Dendritic cell treated with granulocyte-macrophage colony-stimulating factor and Interleukin-4, amounts not matched to agents 40 ng/mL and 50 ng/mL, for 4 days (primary cell): ENCODE measurements at regions not wholly inside any gene's neighbourhood (a gene's known extent, or its start where the extent isn't known, plus 50 kb on each side); places are given as distances from the start of the nearest gene placed in this dataset.

ENCODE experiments used
- H3K27ac Mint-ChIP-seq: one replicate; pipeline ENCODE4 v1.8.0; 2022; ENCODE audit warnings: mild to moderate bottlenecking, mixed read lengths
- H3K27me3 Mint-ChIP-seq: one replicate; pipeline ENCODE4 v1.8.0; 2022; ENCODE audit warnings: mild to moderate bottlenecking, mixed read lengths
- H3K36me3 Mint-ChIP-seq: one replicate; pipeline ENCODE4 v1.8.0; 2022; ENCODE audit warnings: low read depth, mixed read lengths
- H3K4me1 Mint-ChIP-seq: one replicate; pipeline ENCODE4 v1.8.0; 2022; ENCODE audit warnings: low read depth, mixed read lengths
- H3K4me3 Mint-ChIP-seq: one replicate; pipeline ENCODE4 v1.8.0; 2022; ENCODE audit warnings: mild to moderate bottlenecking, moderate library complexity, mixed read lengths
- H3K9me3 Mint-ChIP-seq: one replicate; pipeline ENCODE4 v1.8.0; 2022; ENCODE audit warnings: mixed read lengths
- intact Hi-C: fragments of 100-400 bp; cut with micrococcal nuclease; formaldehyde crosslinking; loops from one replicate; pipeline ENCODE4 v1.15.0; 2022

GRCh38 chr2:194621945-194622344, 1035.1 kb upstream of the SLC39A10 start:
- Mint-ChIP-seq H3K36me3 (no peaks in the 10 kb centered on the region), H3K9me3 (no peaks in the 10 kb centered on the region), H3K4me1 (no peaks in the 10 kb centered on the region), H3K27me3 (no peaks in the 10 kb centered on the region), H3K27ac (no peak overlapping the region), H3K4me3 (no peak overlapping the region)
- intact Hi-C loops = no loop called here

DNA sequence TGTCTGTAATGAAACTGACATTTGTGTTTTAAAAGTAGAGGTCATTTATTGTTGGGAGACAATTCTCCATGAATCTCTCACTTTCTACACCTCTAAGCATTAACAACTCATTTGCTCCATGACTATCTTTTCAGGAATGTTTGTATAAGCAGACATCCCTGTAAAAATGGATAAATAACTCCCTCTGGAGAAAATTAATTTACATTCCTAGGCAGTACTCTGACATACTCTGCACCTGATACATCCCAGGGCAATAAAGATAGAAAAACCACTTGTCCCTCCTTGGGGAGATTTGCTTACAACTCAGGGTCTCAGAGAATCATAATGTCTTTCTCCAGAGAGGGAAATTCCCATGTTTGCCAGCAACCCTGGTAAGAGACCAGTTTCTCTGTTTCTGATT, 1037.7 kb upstream of the SLC39A10 start:
- H3K9me3 Mint-ChIP-seq = no peaks in the 10 kb centered on the region
- no peaks in the 10 kb centered on the region for H3K36me3 Mint-ChIP-seq
- H3K27me3 Mint-ChIP-seq = no peaks in the 10 kb centered on the region

GRCh38 chr2:194618432-194618831, 1038.6 kb upstream of the SLC39A10 start:
- Mint-ChIP-seq H3K36me3 (no peaks in the 10 kb centered on the region), H3K27ac (no peak overlapping the region), H3K4me3 (no peak overlapping the region), H3K4me1 (no peaks in the 10 kb centered on the region), H3K9me3 (no peaks in the 10 kb centered on the region), H3K27me3 (no peaks in the 10 kb centered on the region)
- intact Hi-C loops = no loop called here

More for the DNA sequence above, 1037.7 kb upstream of the SLC39A10 start:
- no peak overlapping the region for H3K4me3 Mint-ChIP-seq
- no peak overlapping the region for H3K27ac Mint-ChIP-seq
- intact Hi-C loops = no loop called here
- H3K4me1 Mint-ChIP-seq = no peaks in the 10 kb centered on the region

GRCh38 chr2:194616334-194616733, 1040.7 kb upstream of the SLC39A10 start:
- no peaks in the 10 kb centered on the region for H3K27me3 Mint-ChIP-seq
- no peaks in the 10 kb centered on the region for H3K4me1 Mint-ChIP-seq
- no peak overlapping the region for H3K4me3 Mint-ChIP-seq
- no peaks in the 10 kb centered on the region for H3K36me3 Mint-ChIP-seq
- peaks cover 17% of the 10 kb centered on the region for H3K9me3 Mint-ChIP-seq
- H3K27ac Mint-ChIP-seq = no peak overlapping the region
- intact Hi-C loops = no loop called here

DNA sequence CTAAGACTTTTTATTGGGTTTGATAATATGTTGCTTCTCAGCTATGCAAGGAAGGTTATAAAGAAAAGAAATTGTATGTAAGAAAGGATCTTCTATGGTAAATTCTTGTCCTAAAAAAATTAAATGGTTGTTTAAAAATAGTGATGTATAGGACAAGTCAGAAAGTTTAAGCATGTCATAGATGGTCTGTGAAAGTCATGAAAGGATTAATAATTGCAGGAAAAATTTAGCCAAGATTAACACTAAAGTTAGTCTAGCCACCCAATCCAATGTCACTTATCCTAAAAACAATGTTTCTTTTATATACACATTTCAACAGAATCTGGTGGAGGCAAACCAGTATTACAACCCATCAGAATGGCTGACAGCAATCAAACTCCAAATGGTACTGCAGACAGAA, 1046.7 kb upstream of the SLC39A10 start:
- Mint-ChIP-seq H3K27ac (no peak overlapping the region), H3K4me3 (no peak overlapping the region), H3K36me3 (no peaks in the 10 kb centered on the region), H3K4me1 (no peaks in the 10 kb centered on the region), H3K27me3 (no peaks in the 10 kb centered on the region), H3K9me3 (peaks cover 33% of the 10 kb centered on the region)
- intact Hi-C loops = no loop called here

- Mint-ChIP-seq H3K9me3 (peaks cover 39% of the 10 kb centered on the region), H3K4me3 (no peak overlapping the region), H3K27me3 (no peaks in the 10 kb centered on the region), H3K27ac (no peak overlapping the region), H3K4me1 (no peaks in the 10 kb centered on the region), H3K36me3 (no peaks in the 10 kb centered on the region)
- intact Hi-C loops = no loop called here
Measured at GRCh38 chr2:194603429-194603828, 1053.6 kb upstream of the SLC39A10 start.

GRCh38 chr2:194602750-194603149, 1054.3 kb upstream of the SLC39A10 start:
- Mint-ChIP-seq H3K9me3 (peaks cover 39% of the 10 kb centered on the region), H3K27me3 (no peaks in the 10 kb centered on the region), H3K4me1 (no peaks in the 10 kb centered on the region), H3K36me3 (no peaks in the 10 kb centered on the region), H3K27ac (no peak overlapping the region), H3K4me3 (no peak overlapping the region)
- intact Hi-C loops = no loop called here

DNA sequence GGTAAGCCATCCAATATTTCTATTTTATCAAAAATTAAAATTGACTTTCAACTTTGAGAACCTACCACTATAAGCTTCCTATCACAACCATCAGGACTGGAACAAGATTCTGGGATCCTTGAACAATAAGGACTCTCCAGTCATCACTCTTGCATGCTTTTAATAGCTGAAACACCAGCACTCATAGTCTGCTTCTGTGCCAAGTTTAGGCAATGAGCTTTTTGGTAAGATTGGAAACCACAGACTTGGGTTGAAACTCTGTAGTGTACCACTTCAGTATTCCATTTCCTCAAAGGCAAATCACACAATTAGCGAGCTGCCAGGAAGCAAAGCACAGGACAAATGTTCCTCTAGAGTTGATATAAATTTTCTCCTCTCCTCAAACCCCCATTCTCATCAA, 1065.8 kb upstream of the SLC39A10 start:
- Mint-ChIP-seq H3K4me3 (no peak overlapping the region), H3K4me1 (no peaks in the 10 kb centered on the region), H3K9me3 (peaks cover 24% of the 10 kb centered on the region), H3K27me3 (no peaks in the 10 kb centered on the region), H3K36me3 (no peaks in the 10 kb centered on the region), H3K27ac (no peak overlapping the region)
- intact Hi-C loops = no loop called here

GRCh38 chr2:194587739-194588270, 1069.2 kb upstream of the SLC39A10 start:
- H3K36me3 Mint-ChIP-seq = no peaks in the 10 kb centered on the region
- intact Hi-C loops = no loop called here
- no peaks in the 10 kb centered on the region for H3K27me3 Mint-ChIP-seq
- H3K9me3 Mint-ChIP-seq = peaks cover 9% of the 10 kb centered on the region
- no peak overlapping the region for H3K27ac Mint-ChIP-seq
- H3K4me3 Mint-ChIP-seq = no peak overlapping the region
- H3K4me1 Mint-ChIP-seq = no peaks in the 10 kb centered on the region

DNA sequence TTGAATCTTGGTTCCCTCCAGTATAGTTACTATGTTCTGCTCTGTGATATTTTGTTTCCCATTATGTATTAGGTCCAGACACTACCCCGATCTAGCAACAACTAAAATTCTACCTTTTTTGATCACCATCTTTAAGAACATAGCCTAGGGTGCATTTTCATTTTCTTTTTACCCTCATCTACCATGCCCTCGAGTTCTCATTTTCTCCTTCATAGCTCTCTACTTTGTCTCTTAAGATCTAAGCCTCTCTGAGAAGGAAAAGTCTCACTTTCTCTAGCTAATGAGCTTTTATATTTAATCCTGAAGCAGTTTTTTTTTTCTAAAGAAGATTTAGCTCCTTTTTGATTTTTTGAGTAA, 1089.4 kb upstream of the SLC39A10 start:
- intact Hi-C loops = no loop called here
- Mint-ChIP-seq H3K4me1 (no peaks in the 10 kb centered on the region), H3K27ac (no peak overlapping the region), H3K27me3 (no peaks in the 10 kb centered on the region), H3K36me3 (no peaks in the 10 kb centered on the region), H3K9me3 (peaks cover 9% of the 10 kb centered on the region), H3K4me3 (no peak overlapping the region)

- H3K4me1 Mint-ChIP-seq = no peaks in the 10 kb centered on the region
- no peaks in the 10 kb centered on the region for H3K36me3 Mint-ChIP-seq
- H3K9me3 Mint-ChIP-seq = peaks cover 9% of the 10 kb centered on the region
- H3K4me3 Mint-ChIP-seq = no peak overlapping the region
- no peak overlapping the region for H3K27ac Mint-ChIP-seq
- intact Hi-C loops = no loop called here
- H3K27me3 Mint-ChIP-seq = no peaks in the 10 kb centered on the region
Measured at GRCh38 chr2:194566907-194567660, 1089.9 kb upstream of the SLC39A10 start.

DNA sequence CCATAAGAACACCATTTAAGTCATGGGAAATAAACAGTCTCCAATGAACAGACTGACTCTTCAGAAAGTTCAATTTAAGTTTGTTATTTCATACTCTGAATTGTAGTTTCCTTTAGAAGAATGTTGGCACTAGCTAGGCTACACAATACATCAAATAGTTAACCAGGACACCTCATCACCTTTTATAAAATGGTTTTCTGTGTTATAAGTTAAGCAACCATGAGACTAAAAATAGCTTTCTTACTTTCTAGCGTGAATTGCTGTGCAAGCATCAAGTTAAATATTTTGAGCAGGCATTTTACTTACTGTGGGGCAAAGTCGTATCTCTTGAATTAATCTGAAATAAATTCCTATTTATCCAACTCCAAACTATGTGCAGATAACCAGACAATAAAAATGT, 1092.6 kb upstream of the SLC39A10 start:
- H3K4me3 Mint-ChIP-seq = no peak overlapping the region
- H3K4me1 Mint-ChIP-seq = no peaks in the 10 kb centered on the region
- intact Hi-C loops = no loop called here
- no peaks in the 10 kb centered on the region for H3K36me3 Mint-ChIP-seq
- no peak overlapping the region for H3K27ac Mint-ChIP-seq
- H3K9me3 Mint-ChIP-seq = peaks cover 24% of the 10 kb centered on the region
- no peaks in the 10 kb centered on the region for H3K27me3 Mint-ChIP-seq

- no peaks in the 10 kb centered on the region for H3K27me3 Mint-ChIP-seq
- no peaks in the 10 kb centered on the region for H3K4me1 Mint-ChIP-seq
- intact Hi-C loops = no loop called here
- H3K9me3 Mint-ChIP-seq = peaks cover 15% of the 10 kb centered on the region
- no peaks in the 10 kb centered on the region for H3K36me3 Mint-ChIP-seq
- H3K27ac Mint-ChIP-seq = no peak overlapping the region
- H3K4me3 Mint-ChIP-seq = no peak overlapping the region
Measured at GRCh38 chr2:194562329-194562728, 1094.7 kb upstream of the SLC39A10 start.

GRCh38 chr2:194559964-194560363, 1097.1 kb upstream of the SLC39A10 start:
- Mint-ChIP-seq H3K36me3 (no peaks in the 10 kb centered on the region), H3K4me1 (no peaks in the 10 kb centered on the region), H3K27me3 (no peaks in the 10 kb centered on the region), H3K27ac (no peak overlapping the region), H3K4me3 (no peak overlapping the region), H3K9me3 (peaks cover 15% of the 10 kb centered on the region)
- intact Hi-C loops = no loop called here

GRCh38 chr2:194559523-194559922, 1097.5 kb upstream of the SLC39A10 start:
- intact Hi-C loops = no loop called here
- Mint-ChIP-seq H3K4me1 (no peaks in the 10 kb centered on the region), H3K9me3 (peaks cover 15% of the 10 kb centered on the region), H3K27ac (no peak overlapping the region), H3K36me3 (no peaks in the 10 kb centered on the region), H3K4me3 (no peak overlapping the region), H3K27me3 (no peaks in the 10 kb centered on the region)
